Heart left ventricle (tissue), 16 donors: ENCODE measurements at regions not wholly inside any gene's neighbourhood (a gene's known extent, or its start where the extent isn't known, plus 50 kb on each side); places are given as distances from the start of the nearest gene placed in this dataset.

Experiments
- ATAC-seq, 4 donors: fragments of 200-7000 bp; cut with Tn5 transposase; one replicate each; pipeline ENCODE4 v1.9.1; 2020 to 2022; ENCODE audit warnings: moderate library complexity in 4 of 4, mild to moderate bottlenecking in 3 of 4, moderate number of reproducible peaks in 1 of 4
- DNase-seq, 5 donors: peaks; one replicate each; pipeline ENCODE4 v3.0.0-alpha.2; 2020
- H3K27ac ChIP-seq, 12 donors: fragments of 200-600 bp; sonication (generic) in 4 of 12; one replicate each; pipeline versions ENCODE4 v1.5.0 to v1.8.0; 2016 to 2022; ENCODE audit warnings: mild to moderate bottlenecking in 2 of 12
- H3K27me3 ChIP-seq, 9 donors: fragments of 200-600 bp; sonication (generic) in 2 of 9; one replicate each; pipeline versions ENCODE4 v1.5.1 to v1.8.0; 2016 to 2022; ENCODE audit warnings: mild to moderate bottlenecking in 3 of 9
- H3K36me3 ChIP-seq, 9 donors: fragments of 200-600 bp; sonication (generic) in 2 of 9; one replicate each; pipeline versions ENCODE4 v1.5.0 to v1.8.0; 2018 to 2022; ENCODE audit warnings: mild to moderate bottlenecking in 2 of 9
- H3K4me1 ChIP-seq, 12 donors: fragments of 200-600 bp; sonication (generic) in 4 of 12; one replicate each; pipeline versions ENCODE4 v1.5.0 to v1.8.0; 2016 to 2022; ENCODE audit warnings: mild to moderate bottlenecking in 3 of 12
- H3K4me3 ChIP-seq, 12 donors: fragments of 200-600 bp; sonication (generic) in 4 of 12; one replicate each; pipeline versions ENCODE4 v1.5.0 to v1.8.0; 2017 to 2022; ENCODE audit warnings: mild to moderate bottlenecking in 9 of 12, moderate library complexity in 4 of 12
- H3K9me3 ChIP-seq, 12 donors: fragments of 200-600 bp; sonication (generic) in 4 of 12; one replicate each; pipeline versions ENCODE4 v1.5.0 to v1.8.0; 2016 to 2022; ENCODE audit warnings: mild to moderate bottlenecking in 1 of 12
- CTCF ChIP-seq, 12 donors: fragments of 200-600 bp; sonication (generic) in 4 of 12; IDR thresholded peaks; one replicate each; pipeline versions ENCODE4 v1.5.0 to v1.8.0; 2018 to 2022; ENCODE audit warnings: antibody characterized with exemption in 12 of 12, mild to moderate bottlenecking in 5 of 12
- POLR2A ChIP-seq, 2 donors: fragments of 450-650 bp; IDR thresholded peaks; one replicate each; pipeline ENCODE4 v1.6.1; 2017; ENCODE audit warnings: antibody characterized with exemption in 2 of 2, mild to moderate bottlenecking in 2 of 2, moderate library complexity in 2 of 2
- WGBS, 4 donors: extraction: QIAGEN DNeasy Blood & Tissue Kit in 2 of 4; methylation state at CpG; one replicate each; pipeline versions ENCODE4 v1.1.5 to v1.1.7; 2013 to 2018; 5-methylcytosine and 5-hydroxymethylcytosine counted together
- intact Hi-C, 10 donors: fragments of 100-400 bp; cut with DNase I; formaldehyde crosslinking; loops; one replicate each; pipeline versions ENCODE4 v1.11.1 to v1.14.2; 2022
- donor health status: ischemic (EF 13 %, LVEDD 7.1; RV severe dilation, severe dysfunction).
- donor health status: healthy with polysubstance abuse.
- donor health status: DM: no; HTN: yes; CAD: no.
- donor health status: DM: no; HTN: no; CAD: no.
- donor health status: ischemic (EF 25% LVEDD 6.9; RV normal size, moderate dysfunction).
- donor health status: ischemic (EF 25% LVEDD 5.7; RV mildly dilated, moderate dysfunction).
- donor health status: healthy.
- donor health status: DM: yes; HTN: yes; CAD: no.
- donor health status: ischemic (EF 35%, LVEDD 5.7; RV mildly dilated, moderate dysfunction).
- donor health status: nonischemic (EF 11% LVEDD 7.7; RV severe dilation, severe dysfunction).
- donor health status: DM: yes; HTN: yes; CAD: no.
- donor health status: PGD.
- donor health status: ischemic (EF 29% LVEDD 5.4; RV normal size, mild dysfunction).
- donor health status: nonischemic (EF 23%, LVEDD 6.1; RV moderate dilation, normal function).

DNA sequence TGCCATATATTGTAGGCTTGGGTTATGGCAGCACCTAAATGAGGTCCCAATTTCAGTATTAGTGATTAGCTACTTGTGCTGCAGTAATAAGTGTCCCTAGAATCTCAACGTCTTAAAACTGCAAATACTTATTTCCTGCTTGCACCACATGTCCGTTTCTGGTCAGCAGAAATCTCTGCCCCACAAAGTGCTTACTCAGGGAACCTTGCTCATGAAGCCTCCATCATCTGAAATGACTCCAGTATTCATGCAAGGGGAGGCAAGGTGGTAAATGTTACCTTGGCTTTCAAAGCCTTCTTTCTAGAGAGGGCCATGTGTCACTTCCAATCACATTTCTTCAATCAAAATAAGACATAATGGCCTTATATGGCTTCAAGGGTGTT, 274.2 kb upstream of the KAZN start:
- Histone ChIP-seq H3K4me1 (no peaks in the 10 kb centered on the region), H3K36me3 (no peaks in the 10 kb centered on the region), H3K4me3 (no peak overlapping the region), H3K27ac (no peak overlapping the region), H3K9me3 (no peaks in the 10 kb centered on the region), H3K27me3 (peaks cover 0 to 32% (median 0%) of the 10 kb centered on the region in 9 donors)
- TF ChIP-seq POLR2A (IDR thresholded peaks at IDR 0.05): no peak
- TF ChIP-seq CTCF (IDR thresholded peaks at IDR 0.05): no peak
- intact Hi-C loops: no loop called here
- ATAC-seq (no peak), DNase-seq (no peak)
- WGBS, 4 donors: 46 to 60% (median 52%) methylated on average over 2 of the region's 2 CpGs

GRCh38 chr1:14326857-14327256, 271.6 kb upstream of the KAZN start:
- intact Hi-C loops: no loop called here
- no peak for DNase-seq
- no peak overlapping the region for H3K4me3 ChIP-seq
- peaks cover 0 to 12% (median 0%) of the 10 kb centered on the region in 12 donors for H3K9me3 ChIP-seq
- ATAC-seq: no peak
- WGBS, 4 donors: 80 to 87% (median 83%) methylated on average over 3 of the region's 3 CpGs
- H3K36me3 ChIP-seq: no peaks in the 10 kb centered on the region
- no peak overlapping the region for H3K27ac ChIP-seq
- peaks cover 0 to 17% (median 0%) of the 10 kb centered on the region in 9 donors for H3K27me3 ChIP-seq
- H3K4me1 ChIP-seq: no peaks in the 10 kb centered on the region
- TF ChIP-seq CTCF (IDR thresholded peaks at IDR 0.05): no peak
- no peak for TF ChIP-seq POLR2A (IDR thresholded peaks at IDR 0.05)

DNA sequence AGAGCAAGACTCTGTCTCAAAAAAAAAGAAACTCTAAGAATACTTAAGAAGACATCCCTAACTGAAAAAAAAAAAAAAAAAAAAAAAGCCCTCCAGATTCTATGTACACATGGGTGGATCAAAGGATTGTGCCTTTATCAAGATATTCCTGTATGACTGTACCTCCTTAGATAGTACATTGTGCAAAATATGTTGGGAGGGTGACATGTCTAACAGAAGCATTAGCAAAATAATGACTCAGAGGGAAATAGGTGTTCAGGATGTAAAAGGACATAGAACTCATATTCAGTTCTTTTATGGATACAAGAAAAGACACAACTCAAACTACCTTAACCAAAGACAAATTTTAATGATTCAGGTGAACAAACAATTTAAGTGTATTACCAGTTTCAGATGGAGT, 269.8 kb upstream of the KAZN start:
- Histone ChIP-seq H3K4me3 (no peak overlapping the region), H3K36me3 (no peaks in the 10 kb centered on the region), H3K9me3 (peaks cover 0 to 12% (median 0%) of the 10 kb centered on the region in 12 donors), H3K27me3 (peaks cover 0 to 12% (median 0%) of the 10 kb centered on the region in 9 donors), H3K4me1 (no peaks in the 10 kb centered on the region), H3K27ac (no peak overlapping the region)
- ATAC-seq (no peak), DNase-seq (no peak)
- intact Hi-C loops: no loop called here
- TF ChIP-seq POLR2A (IDR thresholded peaks at IDR 0.05) (no peak), CTCF (IDR thresholded peaks at IDR 0.05) (no peak)

- no peak overlapping the region for H3K27ac ChIP-seq
- H3K36me3 ChIP-seq: no peaks in the 10 kb centered on the region
- intact Hi-C loops: loop anchor here in 1 of 10 donors (10.0 kb wide), 1 partner anchor 63 kb away; no protein-coding TSS in a partner anchor
- TF ChIP-seq POLR2A (IDR thresholded peaks at IDR 0.05) (no peak), CTCF (IDR thresholded peaks at IDR 0.05) (no peak)
- 71 to 73% (median 72%) methylated on average over 4 of the region's 4 CpGs for WGBS, 4 donors
- H3K4me3 ChIP-seq: no peak overlapping the region
- no peaks in the 10 kb centered on the region for H3K4me1 ChIP-seq
- peaks cover 0 to 4% (median 0%) of the 10 kb centered on the region in 9 donors for H3K27me3 ChIP-seq
- H3K9me3 ChIP-seq: peaks cover 0 to 12% (median 0%) of the 10 kb centered on the region in 12 donors
- ATAC-seq (no peak), DNase-seq (no peak)
Measured at GRCh38 chr1:14332158-14332557, 266.3 kb upstream of the KAZN start.
